ENCODE measurements at regions not wholly inside any gene's neighbourhood (a gene's known extent, or its start where the extent isn't known, plus 50 kb on each side); places are given as distances from the start of the nearest gene placed in this dataset.

GRCh38 chr2:142218471-142218870 lies 87.7 kb upstream of the LRP1B start:
- Histone ChIP-seq H3K4me1 (ENCODE audit: control insufficient read depth in 1 of 2, insufficient read depth in 2 of 2, low read length in 2 of 2) (no peaks in the 10 kb centered on the region), H3K4me3 (ENCODE audit: low read length in 2 of 2) (no peak overlapping the region), H3K9me3 (ENCODE audit: control insufficient read depth, low read length) (no peaks in the 10 kb centered on the region), H3K27ac (ENCODE audit: low read depth in 1 of 2, low read length in 2 of 2) (no peak overlapping the region), H3K27me3 (ENCODE audit: control insufficient read depth in 1 of 2, insufficient read depth in 2 of 2, low read length in 1 of 2) (no peaks in the 10 kb centered on the region), H3K36me3 (ENCODE audit: control insufficient read depth in 1 of 2, insufficient read depth in 2 of 2, low read length in 1 of 2) (no peaks in the 10 kb centered on the region)
- no peak for ATAC-seq (ENCODE audit: low FRiP score)
- WGBS, 2 donors, result 80 to 84% methylated on average over 3 of the region's 3 CpGs
- DNase-seq, result no peak
- intact Hi-C loops (cut with DNase I), result no loop called here

- intact Hi-C loops (cut with DNase I), result no loop called here
- Histone ChIP-seq H3K36me3 (ENCODE audit: control insufficient read depth in 1 of 2, insufficient read depth in 2 of 2, low read length in 1 of 2) (no peaks in the 10 kb centered on the region), H3K27ac (ENCODE audit: low read depth in 1 of 2, low read length in 2 of 2) (no peak overlapping the region), H3K27me3 (ENCODE audit: control insufficient read depth in 1 of 2, insufficient read depth in 2 of 2, low read length in 1 of 2) (no peaks in the 10 kb centered on the region), H3K9me3 (ENCODE audit: control insufficient read depth, low read length) (no peaks in the 10 kb centered on the region), H3K4me1 (ENCODE audit: control insufficient read depth in 1 of 2, insufficient read depth in 2 of 2, low read length in 2 of 2) (no peaks in the 10 kb centered on the region), H3K4me3 (ENCODE audit: low read length in 2 of 2) (no peak overlapping the region)
- DNase-seq, result no peak
- ATAC-seq (ENCODE audit: low FRiP score), result no peak
Observed at GRCh38 chr2:142217804-142218203, 87.0 kb upstream of the LRP1B start.

- 79% methylated on average over 1 of the region's 1 CpG for WGBS, 2 donors
- no peak overlapping the region for H3K4me3 ChIP-seq (ENCODE audit: low read length in 2 of 2)
- no peaks in the 10 kb centered on the region for H3K27me3 ChIP-seq (ENCODE audit: control insufficient read depth in 1 of 2, insufficient read depth in 2 of 2, low read length in 1 of 2)
- ATAC-seq (ENCODE audit: low FRiP score) (no peak), DNase-seq (no peak)
- intact Hi-C loops (cut with DNase I), result no loop called here
- H3K4me1 ChIP-seq (ENCODE audit: control insufficient read depth in 1 of 2, insufficient read depth in 2 of 2, low read length in 2 of 2), result no peaks in the 10 kb centered on the region
- no peaks in the 10 kb centered on the region for H3K36me3 ChIP-seq (ENCODE audit: control insufficient read depth in 1 of 2, insufficient read depth in 2 of 2, low read length in 1 of 2)
- H3K27ac ChIP-seq (ENCODE audit: low read depth in 1 of 2, low read length in 2 of 2), result no peak overlapping the region
- no peaks in the 10 kb centered on the region for H3K9me3 ChIP-seq (ENCODE audit: control insufficient read depth, low read length)
Observed at GRCh38 chr2:142200062-142200461, 69.2 kb upstream of the LRP1B start.

- Histone ChIP-seq H3K4me1 (ENCODE audit: control insufficient read depth in 1 of 2, insufficient read depth in 2 of 2, low read length in 2 of 2) (no peaks in the 10 kb centered on the region), H3K36me3 (ENCODE audit: control insufficient read depth in 1 of 2, insufficient read depth in 2 of 2, low read length in 1 of 2) (no peaks in the 10 kb centered on the region), H3K27me3 (ENCODE audit: control insufficient read depth in 1 of 2, insufficient read depth in 2 of 2, low read length in 1 of 2) (no peaks in the 10 kb centered on the region), H3K27ac (ENCODE audit: low read depth in 1 of 2, low read length in 2 of 2) (no peak overlapping the region), H3K9me3 (ENCODE audit: control insufficient read depth, low read length) (no peaks in the 10 kb centered on the region), H3K4me3 (ENCODE audit: low read length in 2 of 2) (no peak overlapping the region)
- DNase-seq, result no peak
- intact Hi-C loops (cut with DNase I), result no loop called here
- ATAC-seq (ENCODE audit: low FRiP score), result no peak
- 75 to 77% methylated on average over 2 of the region's 2 CpGs for WGBS, 2 donors
Observed at GRCh38 chr2:142199073-142199472, 68.3 kb upstream of the LRP1B start.

- no peaks in the 10 kb centered on the region for H3K36me3 ChIP-seq (ENCODE audit: control insufficient read depth in 1 of 2, insufficient read depth in 2 of 2, low read length in 1 of 2)
- no peak overlapping the region for H3K27ac ChIP-seq (ENCODE audit: low read depth in 1 of 2, low read length in 2 of 2)
- H3K9me3 ChIP-seq (ENCODE audit: control insufficient read depth, low read length), result no peaks in the 10 kb centered on the region
- no peaks in the 10 kb centered on the region for H3K27me3 ChIP-seq (ENCODE audit: control insufficient read depth in 1 of 2, insufficient read depth in 2 of 2, low read length in 1 of 2)
- H3K4me3 ChIP-seq (ENCODE audit: low read length in 2 of 2), result no peak overlapping the region
- ATAC-seq (ENCODE audit: low FRiP score) (no peak), DNase-seq (no peak)
- 8 to 20% methylated on average over 1 of the region's 1 CpG for WGBS, 2 donors
- H3K4me1 ChIP-seq (ENCODE audit: control insufficient read depth in 1 of 2, insufficient read depth in 2 of 2, low read length in 2 of 2), result no peaks in the 10 kb centered on the region
- intact Hi-C loops (cut with DNase I), result no loop called here
Observed at GRCh38 chr2:142190805-142191204, 60.0 kb upstream of the LRP1B start.

GRCh38 chr2:142189501-142189900 lies 58.7 kb upstream of the LRP1B start:
- intact Hi-C loops (cut with DNase I), result no loop called here
- H3K4me1 ChIP-seq (ENCODE audit: control insufficient read depth in 1 of 2, insufficient read depth in 2 of 2, low read length in 2 of 2), result no peaks in the 10 kb centered on the region
- no peak for DNase-seq
- 65 to 69% methylated on average over 1 of the region's 1 CpG for WGBS, 2 donors
- ATAC-seq (ENCODE audit: low FRiP score), result no peak
- no peak overlapping the region for H3K4me3 ChIP-seq (ENCODE audit: low read length in 2 of 2)
- H3K27ac ChIP-seq (ENCODE audit: low read depth in 1 of 2, low read length in 2 of 2), result no peak overlapping the region
- no peaks in the 10 kb centered on the region for H3K36me3 ChIP-seq (ENCODE audit: control insufficient read depth in 1 of 2, insufficient read depth in 2 of 2, low read length in 1 of 2)
- no peaks in the 10 kb centered on the region for H3K9me3 ChIP-seq (ENCODE audit: control insufficient read depth, low read length)
- no peaks in the 10 kb centered on the region for H3K27me3 ChIP-seq (ENCODE audit: control insufficient read depth in 1 of 2, insufficient read depth in 2 of 2, low read length in 1 of 2)

GRCh38 chr2:142188562-142188961 lies 57.7 kb upstream of the LRP1B start:
- ATAC-seq (ENCODE audit: low FRiP score), result no peak
- H3K27ac ChIP-seq (ENCODE audit: low read depth in 1 of 2, low read length in 2 of 2), result no peak overlapping the region
- 95 to 100% methylated on average over 1 of the region's 1 CpG for WGBS, 2 donors
- H3K4me1 ChIP-seq (ENCODE audit: control insufficient read depth in 1 of 2, insufficient read depth in 2 of 2, low read length in 2 of 2), result no peaks in the 10 kb centered on the region
- DNase-seq, result no peak
- H3K27me3 ChIP-seq (ENCODE audit: control insufficient read depth in 1 of 2, insufficient read depth in 2 of 2, low read length in 1 of 2), result no peaks in the 10 kb centered on the region
- H3K9me3 ChIP-seq (ENCODE audit: control insufficient read depth, low read length), result no peaks in the 10 kb centered on the region
- no peak overlapping the region for H3K4me3 ChIP-seq (ENCODE audit: low read length in 2 of 2)
- no peaks in the 10 kb centered on the region for H3K36me3 ChIP-seq (ENCODE audit: control insufficient read depth in 1 of 2, insufficient read depth in 2 of 2, low read length in 1 of 2)
- intact Hi-C loops (cut with DNase I), result no loop called here

- no peaks in the 10 kb centered on the region for H3K9me3 ChIP-seq (ENCODE audit: control insufficient read depth, low read length)
- no peaks in the 10 kb centered on the region for H3K36me3 ChIP-seq (ENCODE audit: control insufficient read depth in 1 of 2, insufficient read depth in 2 of 2, low read length in 1 of 2)
- ATAC-seq (ENCODE audit: low FRiP score) (no peak), DNase-seq (peak in 1 of 2 donors; percentile 50)
- H3K27ac ChIP-seq (ENCODE audit: low read depth in 1 of 2, low read length in 2 of 2), result no peak overlapping the region
- 40 to 46% methylated on average over 22 of the region's 22 CpGs for WGBS, 2 donors
- no peak overlapping the region for H3K4me3 ChIP-seq (ENCODE audit: low read length in 2 of 2)
- H3K4me1 ChIP-seq (ENCODE audit: control insufficient read depth in 1 of 2, insufficient read depth in 2 of 2, low read length in 2 of 2), result no peaks in the 10 kb centered on the region
- H3K27me3 ChIP-seq (ENCODE audit: control insufficient read depth in 1 of 2, insufficient read depth in 2 of 2, low read length in 1 of 2), result no peaks in the 10 kb centered on the region
- intact Hi-C loops (cut with DNase I), result no loop called here
Observed at GRCh38 chr2:142180820-142181533, 50.2 kb upstream of the LRP1B start.

All from aorta (tissue), 5 donors.